ENCODE measurements at regions not wholly inside any gene's neighbourhood (a gene's known extent, or its start where the extent isn't known, plus 50 kb on each side); places are given as distances from the start of the nearest gene placed in this dataset.

GRCh38 chr2:118728984-118729383, 118.5 kb downstream of the EN1 start:
- no peak overlapping the region for H3K4me3 Mint-ChIP-seq
- no peaks in the 10 kb centered on the region for H3K27me3 Mint-ChIP-seq
- no peaks in the 10 kb centered on the region for H3K9me3 Mint-ChIP-seq
- no peaks in the 10 kb centered on the region for H3K4me1 Mint-ChIP-seq (ENCODE audit: low read depth)
- intact Hi-C loops (cut with micrococcal nuclease), result no loop called here
- H3K36me3 Mint-ChIP-seq (ENCODE audit: low read depth), result no peaks in the 10 kb centered on the region
- no peak overlapping the region for H3K27ac Mint-ChIP-seq

GRCh38 chr2:118726821-118727220, 120.6 kb downstream of the EN1 start:
- H3K4me1 Mint-ChIP-seq (ENCODE audit: low read depth), result no peaks in the 10 kb centered on the region
- no peak overlapping the region for H3K27ac Mint-ChIP-seq
- intact Hi-C loops (cut with micrococcal nuclease), result no loop called here
- no peaks in the 10 kb centered on the region for H3K9me3 Mint-ChIP-seq
- H3K36me3 Mint-ChIP-seq (ENCODE audit: low read depth), result no peaks in the 10 kb centered on the region
- no peaks in the 10 kb centered on the region for H3K27me3 Mint-ChIP-seq
- no peak overlapping the region for H3K4me3 Mint-ChIP-seq

DNA sequence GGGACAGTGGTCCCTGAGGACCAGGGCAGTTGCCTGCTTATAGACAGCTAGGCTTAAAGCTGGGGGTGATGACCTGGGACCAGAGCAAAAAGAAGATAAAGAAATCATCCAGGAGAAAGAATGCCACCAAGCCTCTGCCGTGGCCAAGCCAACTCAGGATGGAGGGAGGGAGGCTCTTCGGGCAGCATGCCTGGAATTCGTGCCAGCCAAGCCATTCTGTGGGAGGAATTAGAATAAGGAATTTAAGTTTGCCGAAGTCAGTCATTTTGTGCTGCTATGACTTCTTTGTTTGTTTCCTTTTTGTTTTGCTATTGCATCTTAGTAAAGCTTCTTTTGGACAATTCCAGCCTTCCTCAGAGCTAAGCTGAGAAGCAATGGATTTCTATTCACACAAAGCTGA, 124.1 kb downstream of the EN1 start:
- intact Hi-C loops (cut with micrococcal nuclease), result no loop called here
- Mint-ChIP-seq H3K9me3 (no peaks in the 10 kb centered on the region), H3K36me3 (ENCODE audit: low read depth) (no peaks in the 10 kb centered on the region), H3K27ac (no peak overlapping the region), H3K27me3 (no peaks in the 10 kb centered on the region), H3K4me1 (ENCODE audit: low read depth) (no peaks in the 10 kb centered on the region), H3K4me3 (no peak overlapping the region)

DNA sequence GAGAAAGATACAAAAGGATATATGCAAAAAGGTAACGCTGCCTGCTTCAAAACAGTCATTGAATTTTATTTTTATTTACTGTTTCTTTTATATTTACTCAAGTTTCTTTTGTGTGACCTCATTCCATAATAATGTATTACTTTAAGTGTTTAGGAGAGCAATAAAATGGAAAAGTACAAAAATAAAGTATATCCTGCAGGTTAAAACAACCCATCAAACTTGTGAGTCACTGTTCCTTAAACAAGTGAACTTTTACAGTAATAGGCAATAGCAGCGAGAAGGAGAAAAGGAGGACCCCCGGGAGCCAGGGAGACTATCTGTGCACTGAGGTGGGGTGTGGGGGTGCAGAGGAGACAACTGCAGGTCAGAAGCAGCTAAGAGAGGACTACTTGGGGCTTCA, 124.5 kb downstream of the EN1 start:
- no peak overlapping the region for H3K27ac Mint-ChIP-seq
- H3K27me3 Mint-ChIP-seq, result no peaks in the 10 kb centered on the region
- H3K36me3 Mint-ChIP-seq (ENCODE audit: low read depth), result no peaks in the 10 kb centered on the region
- no peak overlapping the region for H3K4me3 Mint-ChIP-seq
- H3K9me3 Mint-ChIP-seq, result no peaks in the 10 kb centered on the region
- intact Hi-C loops (cut with micrococcal nuclease), result no loop called here
- no peaks in the 10 kb centered on the region for H3K4me1 Mint-ChIP-seq (ENCODE audit: low read depth)

- no peak overlapping the region for H3K4me3 Mint-ChIP-seq
Measured at GRCh38 chr2:118721817-118722551, 125.5 kb downstream of the EN1 start.

GRCh38 chr2:118720866-118721265, 126.6 kb downstream of the EN1 start:
- Mint-ChIP-seq H3K27ac (no peak overlapping the region), H3K27me3 (no peaks in the 10 kb centered on the region), H3K4me3 (no peak overlapping the region), H3K36me3 (ENCODE audit: low read depth) (no peaks in the 10 kb centered on the region), H3K4me1 (ENCODE audit: low read depth) (no peaks in the 10 kb centered on the region), H3K9me3 (no peaks in the 10 kb centered on the region)
- intact Hi-C loops (cut with micrococcal nuclease), result no loop called here

More at GRCh38 chr2:118721817-118722551, 125.5 kb downstream of the EN1 start:
- Mint-ChIP-seq H3K27ac (no peak overlapping the region), H3K9me3 (no peaks in the 10 kb centered on the region), H3K36me3 (ENCODE audit: low read depth) (no peaks in the 10 kb centered on the region), H3K27me3 (no peaks in the 10 kb centered on the region), H3K4me1 (ENCODE audit: low read depth) (no peaks in the 10 kb centered on the region)
- intact Hi-C loops (cut with micrococcal nuclease), result no loop called here

DNA sequence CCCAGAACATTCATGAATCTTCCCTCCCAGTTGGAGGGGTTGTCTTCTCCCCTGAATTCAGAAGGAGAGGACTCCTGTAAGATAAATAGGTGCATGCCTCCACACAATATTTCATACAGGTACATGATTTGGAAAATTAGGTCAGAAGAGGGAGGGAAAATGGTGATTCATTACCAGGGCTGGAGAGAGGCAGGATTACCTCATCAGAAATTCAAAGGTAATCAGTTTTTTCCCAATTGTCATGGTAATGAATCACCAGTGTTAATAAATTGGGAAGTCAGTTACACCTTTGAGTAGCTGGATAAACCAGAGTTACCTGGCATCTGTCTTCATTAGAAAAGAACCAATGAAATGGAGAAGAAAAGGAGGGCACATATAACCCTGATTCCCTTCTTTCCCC, 128.5 kb downstream of the EN1 start:
- no peak overlapping the region for H3K27ac Mint-ChIP-seq
- no peaks in the 10 kb centered on the region for H3K27me3 Mint-ChIP-seq
- no peaks in the 10 kb centered on the region for H3K9me3 Mint-ChIP-seq
- intact Hi-C loops (cut with micrococcal nuclease), result no loop called here
- H3K4me1 Mint-ChIP-seq (ENCODE audit: low read depth), result no peaks in the 10 kb centered on the region
- H3K4me3 Mint-ChIP-seq, result no peak overlapping the region
- H3K36me3 Mint-ChIP-seq (ENCODE audit: low read depth), result no peaks in the 10 kb centered on the region

DNA sequence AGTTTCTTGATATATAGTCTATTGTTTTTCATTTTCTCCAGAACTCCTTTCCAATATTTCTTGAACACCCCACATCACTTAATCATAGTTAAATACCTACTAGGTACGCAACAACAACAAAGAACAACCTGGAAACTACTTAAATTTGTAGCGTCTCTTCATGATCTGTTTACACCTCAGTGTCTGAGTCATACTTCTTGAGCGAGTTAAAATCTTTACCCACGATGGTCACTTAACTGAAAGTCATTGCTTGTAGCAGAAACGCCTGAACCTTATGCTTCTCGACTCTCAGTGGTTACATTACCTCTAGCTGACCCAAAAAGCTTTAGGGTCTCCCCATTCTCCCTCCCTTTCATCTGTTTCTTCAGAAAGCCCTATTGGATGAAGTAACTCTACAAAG, 131.3 kb downstream of the EN1 start:
- no peaks in the 10 kb centered on the region for H3K4me1 Mint-ChIP-seq (ENCODE audit: low read depth)
- H3K4me3 Mint-ChIP-seq, result no peak overlapping the region
- intact Hi-C loops (cut with micrococcal nuclease), result no loop called here
- H3K27ac Mint-ChIP-seq, result no peak overlapping the region
- H3K9me3 Mint-ChIP-seq, result no peaks in the 10 kb centered on the region
- H3K36me3 Mint-ChIP-seq (ENCODE audit: low read depth), result no peaks in the 10 kb centered on the region
- H3K27me3 Mint-ChIP-seq, result no peaks in the 10 kb centered on the region

- Mint-ChIP-seq H3K4me3 (no peak overlapping the region), H3K4me1 (ENCODE audit: low read depth) (no peaks in the 10 kb centered on the region), H3K27me3 (no peaks in the 10 kb centered on the region), H3K27ac (no peak overlapping the region), H3K36me3 (ENCODE audit: low read depth) (no peaks in the 10 kb centered on the region), H3K9me3 (no peaks in the 10 kb centered on the region)
- intact Hi-C loops (cut with micrococcal nuclease), result no loop called here
Measured at GRCh38 chr2:118714118-118714517, 133.3 kb downstream of the EN1 start.

GRCh38 chr2:118711603-118712002, 135.8 kb downstream of the EN1 start:
- Mint-ChIP-seq H3K4me3 (no peak overlapping the region), H3K27ac (no peak overlapping the region), H3K27me3 (no peaks in the 10 kb centered on the region), H3K4me1 (ENCODE audit: low read depth) (no peaks in the 10 kb centered on the region), H3K9me3 (no peaks in the 10 kb centered on the region), H3K36me3 (ENCODE audit: low read depth) (no peaks in the 10 kb centered on the region)
- intact Hi-C loops (cut with micrococcal nuclease), result no loop called here

- intact Hi-C loops (cut with micrococcal nuclease), result no loop called here
- Mint-ChIP-seq H3K4me1 (ENCODE audit: low read depth) (no peaks in the 10 kb centered on the region), H3K36me3 (ENCODE audit: low read depth) (no peaks in the 10 kb centered on the region), H3K27ac (no peak overlapping the region), H3K9me3 (no peaks in the 10 kb centered on the region), H3K27me3 (no peaks in the 10 kb centered on the region), H3K4me3 (no peak overlapping the region)
Measured at GRCh38 chr2:118710481-118710880, 137.0 kb downstream of the EN1 start.

- intact Hi-C loops (cut with micrococcal nuclease), result no loop called here
- no peak overlapping the region for H3K27ac Mint-ChIP-seq
- no peaks in the 10 kb centered on the region for H3K9me3 Mint-ChIP-seq
- no peaks in the 10 kb centered on the region for H3K36me3 Mint-ChIP-seq (ENCODE audit: low read depth)
- H3K4me1 Mint-ChIP-seq (ENCODE audit: low read depth), result no peaks in the 10 kb centered on the region
- no peaks in the 10 kb centered on the region for H3K27me3 Mint-ChIP-seq
- no peak overlapping the region for H3K4me3 Mint-ChIP-seq
Measured at GRCh38 chr2:118709786-118710185, 137.7 kb downstream of the EN1 start.

GRCh38 chr2:118706844-118707243, 140.6 kb downstream of the EN1 start:
- Mint-ChIP-seq H3K27me3 (no peaks in the 10 kb centered on the region), H3K9me3 (no peaks in the 10 kb centered on the region), H3K4me1 (ENCODE audit: low read depth) (no peaks in the 10 kb centered on the region), H3K4me3 (no peak overlapping the region), H3K27ac (no peak overlapping the region), H3K36me3 (ENCODE audit: low read depth) (no peaks in the 10 kb centered on the region)
- intact Hi-C loops (cut with micrococcal nuclease), result no loop called here

DNA sequence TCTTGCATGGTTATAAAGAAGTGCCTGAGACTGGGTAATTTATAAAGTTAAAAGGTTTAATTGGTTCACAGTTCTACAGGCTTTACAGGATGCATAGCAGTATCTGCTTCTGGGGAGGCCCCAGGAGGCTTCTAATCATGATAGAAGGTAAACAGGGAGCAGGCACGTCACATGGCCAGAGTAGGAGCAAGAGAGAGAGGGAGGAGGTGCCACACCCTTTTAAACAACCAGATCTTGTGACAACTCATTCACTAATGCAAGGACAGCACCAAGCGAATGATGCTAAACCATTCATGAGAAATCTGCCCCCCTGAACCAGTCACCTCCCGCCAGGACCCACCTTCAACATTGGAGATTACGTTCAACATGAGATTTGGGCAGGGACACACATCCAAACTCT, 141.1 kb downstream of the EN1 start:
- H3K27ac Mint-ChIP-seq, result no peak overlapping the region
- no peaks in the 10 kb centered on the region for H3K27me3 Mint-ChIP-seq
- H3K4me3 Mint-ChIP-seq, result no peak overlapping the region
- intact Hi-C loops (cut with micrococcal nuclease), result no loop called here
- no peaks in the 10 kb centered on the region for H3K4me1 Mint-ChIP-seq (ENCODE audit: low read depth)
- no peaks in the 10 kb centered on the region for H3K36me3 Mint-ChIP-seq (ENCODE audit: low read depth)
- no peaks in the 10 kb centered on the region for H3K9me3 Mint-ChIP-seq

DNA sequence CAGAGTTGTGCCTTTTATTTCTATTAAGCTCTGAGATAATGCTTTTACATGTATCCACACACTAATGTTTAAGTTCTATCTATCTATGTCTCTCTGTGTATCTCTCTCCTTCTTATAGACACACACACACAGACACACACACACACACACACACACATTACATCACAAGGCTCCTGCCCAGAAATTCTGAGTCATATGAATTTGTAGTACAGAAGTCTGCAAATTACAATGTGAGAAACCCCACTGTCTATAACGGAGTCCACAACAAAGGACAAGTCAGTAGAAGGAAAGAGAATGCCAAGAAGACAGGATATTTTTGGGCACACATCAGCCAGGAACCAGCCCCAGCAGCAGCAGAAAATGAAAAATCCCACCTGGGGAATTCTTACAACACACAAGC, 142.4 kb downstream of the EN1 start:
- Mint-ChIP-seq H3K9me3 (no peaks in the 10 kb centered on the region), H3K27ac (no peak overlapping the region), H3K4me1 (ENCODE audit: low read depth) (no peaks in the 10 kb centered on the region), H3K4me3 (no peak overlapping the region), H3K27me3 (no peaks in the 10 kb centered on the region), H3K36me3 (ENCODE audit: low read depth) (no peaks in the 10 kb centered on the region)
- intact Hi-C loops (cut with micrococcal nuclease), result no loop called here
